ENCODE measurements at regions not wholly inside any gene's neighbourhood (a gene's known extent, or its start where the extent isn't known, plus 50 kb on each side); places are given as distances from the start of the nearest gene placed in this dataset.

DNA sequence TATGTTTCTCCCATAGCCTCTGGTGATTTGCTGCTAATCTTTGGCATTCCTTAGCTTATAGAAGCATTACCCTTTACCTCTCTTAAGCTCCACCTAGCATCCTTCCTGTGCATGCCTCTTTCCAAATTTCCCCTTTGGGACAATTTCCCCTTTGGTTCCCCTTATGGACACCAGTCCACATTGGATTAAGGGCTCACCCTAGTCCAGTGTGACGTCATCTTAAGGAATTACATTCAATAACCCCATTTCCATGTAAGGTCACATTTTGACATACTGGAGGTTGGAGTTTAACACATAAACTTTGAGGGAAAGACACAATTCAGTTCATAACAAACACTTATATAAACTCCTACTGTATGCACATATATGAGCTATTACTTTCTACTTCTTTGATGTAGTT, 916.6 kb downstream of the SLC4A3 start:
- ChIA-PET CTCF (no interaction called here), POLR2A (no interaction called here)
- no peak for ATAC-seq
- no peak for TF ChIP-seq PRRX2 (CRISPR knock-in tag; IDR thresholded peaks at IDR 0.05)
- no peak for TF ChIP-seq JAZF1 (CRISPR knock-in tag; IDR thresholded peaks at IDR 0.05)
- TF ChIP-seq CREM (CRISPR knock-in tag; IDR thresholded peaks at IDR 0.05) = no peak
- TF ChIP-seq, protein P1, sequence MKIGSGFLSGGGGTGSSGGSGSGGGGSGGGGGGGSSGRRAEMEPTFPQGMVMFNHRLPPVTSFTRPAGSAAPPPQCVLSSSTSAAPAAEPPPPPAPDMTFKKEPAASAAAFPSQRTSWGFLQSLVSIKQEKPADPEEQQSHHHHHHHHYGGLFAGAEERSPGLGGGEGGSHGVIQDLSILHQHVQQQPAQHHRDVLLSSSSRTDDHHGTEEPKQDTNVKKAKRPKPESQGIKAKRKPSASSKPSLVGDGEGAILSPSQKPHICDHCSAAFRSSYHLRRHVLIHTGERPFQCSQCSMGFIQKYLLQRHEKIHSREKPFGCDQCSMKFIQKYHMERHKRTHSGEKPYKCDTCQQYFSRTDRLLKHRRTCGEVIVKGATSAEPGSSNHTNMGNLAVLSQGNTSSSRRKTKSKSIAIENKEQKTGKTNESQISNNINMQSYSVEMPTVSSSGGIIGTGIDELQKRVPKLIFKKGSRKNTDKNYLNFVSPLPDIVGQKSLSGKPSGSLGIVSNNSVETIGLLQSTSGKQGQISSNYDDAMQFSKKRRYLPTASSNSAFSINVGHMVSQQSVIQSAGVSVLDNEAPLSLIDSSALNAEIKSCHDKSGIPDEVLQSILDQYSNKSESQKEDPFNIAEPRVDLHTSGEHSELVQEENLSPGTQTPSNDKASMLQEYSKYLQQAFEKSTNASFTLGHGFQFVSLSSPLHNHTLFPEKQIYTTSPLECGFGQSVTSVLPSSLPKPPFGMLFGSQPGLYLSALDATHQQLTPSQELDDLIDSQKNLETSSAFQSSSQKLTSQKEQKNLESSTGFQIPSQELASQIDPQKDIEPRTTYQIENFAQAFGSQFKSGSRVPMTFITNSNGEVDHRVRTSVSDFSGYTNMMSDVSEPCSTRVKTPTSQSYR (CRISPR knock-in tag; IDR thresholded peaks at IDR 0.05) = no peak
- TF ChIP-seq, protein P2, sequence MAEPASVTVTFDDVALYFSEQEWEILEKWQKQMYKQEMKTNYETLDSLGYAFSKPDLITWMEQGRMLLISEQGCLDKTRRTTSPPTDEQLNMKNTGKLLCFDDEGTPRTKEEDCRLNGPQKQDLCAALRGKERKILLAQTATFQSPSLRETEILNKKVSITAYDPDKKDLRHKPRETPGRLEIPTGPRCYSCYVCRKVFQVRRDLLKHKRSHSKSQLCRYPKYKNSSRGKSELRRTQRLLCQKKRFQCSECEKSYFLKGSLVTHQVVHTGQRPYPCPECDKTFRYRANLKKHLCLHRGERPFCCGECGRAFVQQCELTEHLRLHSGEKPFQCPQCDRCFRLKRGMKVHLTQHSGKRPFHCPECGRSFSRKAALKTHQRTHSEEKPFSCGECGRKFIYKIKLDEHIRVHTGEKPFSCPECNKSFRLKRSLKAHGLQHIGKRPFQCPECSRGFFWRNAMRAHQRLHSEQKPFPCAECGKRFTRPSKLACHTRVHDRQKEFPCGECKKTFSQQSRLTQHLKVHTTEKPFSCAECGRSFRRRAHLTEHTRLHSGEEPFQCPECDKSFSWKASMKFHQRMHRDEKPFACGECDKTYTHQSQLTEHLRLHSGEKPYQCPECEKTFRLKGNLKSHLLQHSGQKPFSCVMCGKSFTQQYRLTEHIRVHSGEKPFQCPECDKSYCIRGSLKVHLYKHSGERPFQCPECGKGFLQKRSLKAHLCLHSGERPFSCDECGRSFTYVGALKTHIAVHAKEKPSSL (CRISPR knock-in tag; conservative IDR thresholded peaks at IDR 0.05) = no peak
- TF ChIP-seq HMGA2 (CRISPR knock-in tag; IDR thresholded peaks at IDR 0.05) = no peak
- TF ChIP-seq FOXP1 (CRISPR knock-in tag; IDR thresholded peaks at IDR 0.05; ENCODE audit: borderline replicate concordance) = no peak
- no peak for TF ChIP-seq ZNF671 (CRISPR knock-in tag; IDR thresholded peaks at IDR 0.05)
- TF ChIP-seq, protein P3, sequence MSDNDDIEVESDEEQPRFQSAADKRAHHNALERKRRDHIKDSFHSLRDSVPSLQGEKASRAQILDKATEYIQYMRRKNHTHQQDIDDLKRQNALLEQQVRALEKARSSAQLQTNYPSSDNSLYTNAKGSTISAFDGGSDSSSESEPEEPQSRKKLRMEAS (CRISPR knock-in tag; IDR thresholded peaks at IDR 0.05) = no peak
- no peak for TF ChIP-seq CREB1 (CRISPR knock-in tag; IDR thresholded peaks at IDR 0.05)
- TF ChIP-seq, protein P4, sequence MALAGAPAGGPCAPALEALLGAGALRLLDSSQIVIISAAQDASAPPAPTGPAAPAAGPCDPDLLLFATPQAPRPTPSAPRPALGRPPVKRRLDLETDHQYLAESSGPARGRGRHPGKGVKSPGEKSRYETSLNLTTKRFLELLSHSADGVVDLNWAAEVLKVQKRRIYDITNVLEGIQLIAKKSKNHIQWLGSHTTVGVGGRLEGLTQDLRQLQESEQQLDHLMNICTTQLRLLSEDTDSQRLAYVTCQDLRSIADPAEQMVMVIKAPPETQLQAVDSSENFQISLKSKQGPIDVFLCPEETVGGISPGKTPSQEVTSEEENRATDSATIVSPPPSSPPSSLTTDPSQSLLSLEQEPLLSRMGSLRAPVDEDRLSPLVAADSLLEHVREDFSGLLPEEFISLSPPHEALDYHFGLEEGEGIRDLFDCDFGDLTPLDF (CRISPR knock-in tag; IDR thresholded peaks at IDR 0.05) = no peak
- TF ChIP-seq IRF2 (CRISPR knock-in tag; IDR thresholded peaks at IDR 0.05; ENCODE audit: borderline replicate concordance, low read depth) = no peak
- TF ChIP-seq NFE2L1 (CRISPR knock-in tag; IDR thresholded peaks at IDR 0.05) = no peak
- TF ChIP-seq NR2C2 (CRISPR knock-in tag; IDR thresholded peaks at IDR 0.05) = no peak
- TF ChIP-seq SMAD3 (CRISPR knock-in tag; IDR thresholded peaks at IDR 0.05; ENCODE audit: borderline replicate concordance) = no peak
- TF ChIP-seq ATF1 (CRISPR knock-in tag; IDR thresholded peaks at IDR 0.05) = no peak
- TF ChIP-seq, protein P5, sequence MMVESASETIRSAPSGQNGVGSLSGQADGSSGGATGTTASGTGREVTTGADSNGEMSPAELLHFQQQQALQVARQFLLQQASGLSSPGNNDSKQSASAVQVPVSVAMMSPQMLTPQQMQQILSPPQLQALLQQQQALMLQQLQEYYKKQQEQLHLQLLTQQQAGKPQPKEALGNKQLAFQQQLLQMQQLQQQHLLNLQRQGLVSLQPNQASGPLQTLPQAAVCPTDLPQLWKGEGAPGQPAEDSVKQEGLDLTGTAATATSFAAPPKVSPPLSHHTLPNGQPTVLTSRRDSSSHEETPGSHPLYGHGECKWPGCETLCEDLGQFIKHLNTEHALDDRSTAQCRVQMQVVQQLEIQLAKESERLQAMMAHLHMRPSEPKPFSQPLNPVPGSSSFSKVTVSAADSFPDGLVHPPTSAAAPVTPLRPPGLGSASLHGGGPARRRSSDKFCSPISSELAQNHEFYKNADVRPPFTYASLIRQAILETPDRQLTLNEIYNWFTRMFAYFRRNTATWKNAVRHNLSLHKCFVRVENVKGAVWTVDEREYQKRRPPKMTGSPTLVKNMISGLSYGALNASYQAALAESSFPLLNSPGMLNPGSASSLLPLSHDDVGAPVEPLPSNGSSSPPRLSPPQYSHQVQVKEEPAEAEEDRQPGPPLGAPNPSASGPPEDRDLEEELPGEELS (CRISPR knock-in tag; IDR thresholded peaks at IDR 0.05) = no peak
- no peak for TF ChIP-seq ESRRA (CRISPR knock-in tag; IDR thresholded peaks at IDR 0.05; ENCODE audit: borderline replicate concordance)
- TF ChIP-seq SP1 (CRISPR knock-in tag; conservative IDR thresholded peaks at IDR 0.05) = no peak
- Mint-ChIP-seq H3K4me1 (no peaks in the 10 kb centered on the region), H3K27ac (no peak overlapping the region), H3K27me3 (ENCODE audit: low read depth) (no peaks in the 10 kb centered on the region), H3K36me3 (peaks cover 13% of the 10 kb centered on the region), H3K9me3 (peaks cover 46% of the 10 kb centered on the region), H3K4me3 (no peak overlapping the region)
- no peak for DNase-seq (ENCODE audit: low spot score)

All from WTC11 (cell line).